ENCODE measurements at regions not wholly inside any gene's neighbourhood (a gene's known extent, or its start where the extent isn't known, plus 50 kb on each side); places are given as distances from the start of the nearest gene placed in this dataset.

GRCh38 chr10:55091691-55092328 lies 290.8 kb upstream of the PCDH15 start:
- DNase-seq (ENCODE audit: insufficient read length, low spot score) (peak; percentile 0), FAIRE-seq (no peak)
- TF ChIP-seq POLR2AphosphoS5 (IDR thresholded peaks at IDR 0.05; ENCODE audit: low read depth, low read length) (no peak), TAF1 (IDR thresholded peaks at IDR 0.05; ENCODE audit: low read depth, low read length) (no peak)

- no peak for TF ChIP-seq POU2F2 (IDR thresholded peaks at IDR 0.05; ENCODE audit: low read depth, low read length)
- TF ChIP-seq POLR2AphosphoS5 (IDR thresholded peaks at IDR 0.05; ENCODE audit: low read depth, low read length), result no peak
- no peak for TF ChIP-seq PAX5 (IDR thresholded peaks at IDR 0.05; ENCODE audit: insufficient read depth, low read length, severe bottlenecking)
- TF ChIP-seq TAF1 (IDR thresholded peaks at IDR 0.05; ENCODE audit: low read depth, low read length), result no peak
- TF ChIP-seq SPI1 (IDR thresholded peaks at IDR 0.05; ENCODE audit: low read depth, low read length), result no peak
- no peak for TF ChIP-seq POLR2A (IDR thresholded peaks at IDR 0.05; ENCODE audit: low read depth, low read length)
- DNase-seq (ENCODE audit: insufficient read length, low spot score) (no peak), FAIRE-seq (no peak)
These were observed 277.1 kb upstream of the PCDH15 start for GRCh38 chr10:55078121-55078520.

- FAIRE-seq, result no peak
- TF ChIP-seq TAF1 (IDR thresholded peaks at IDR 0.05; ENCODE audit: low read depth, low read length) (no peak), SPI1 (IDR thresholded peaks at IDR 0.05; ENCODE audit: low read depth, low read length) (no peak), POU2F2 (IDR thresholded peaks at IDR 0.05; ENCODE audit: low read depth, low read length) (no peak), POLR2A (IDR thresholded peaks at IDR 0.05; ENCODE audit: low read depth, low read length) (no peak), POLR2AphosphoS5 (IDR thresholded peaks at IDR 0.05; ENCODE audit: low read depth, low read length) (no peak), PAX5 (IDR thresholded peaks at IDR 0.05; ENCODE audit: insufficient read depth, low read length, severe bottlenecking) (no peak)
- no peak for DNase-seq (ENCODE audit: insufficient read length, low spot score)
These were observed 264.2 kb upstream of the PCDH15 start for GRCh38 chr10:55065185-55065584.

DNA sequence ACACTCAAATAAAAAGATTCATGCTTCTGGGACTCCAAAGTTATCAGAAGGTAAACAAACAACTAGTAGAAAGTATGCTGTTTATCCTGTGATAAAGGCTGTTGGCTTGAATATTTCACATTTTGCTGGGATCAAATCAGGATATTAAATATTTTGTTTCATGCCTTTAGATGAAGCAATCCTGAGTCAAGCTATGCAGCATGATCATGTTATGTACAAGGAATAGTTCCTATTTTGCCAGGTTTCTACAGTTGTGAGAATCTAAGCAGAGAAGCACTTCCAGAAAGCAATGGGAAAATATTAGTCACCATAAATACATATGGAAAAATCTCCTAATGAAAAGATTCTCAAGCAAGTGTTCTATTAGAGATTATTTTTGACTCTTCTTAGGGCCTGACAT lies 262.8 kb upstream of the PCDH15 start:
- FAIRE-seq, result no peak
- no peak for TF ChIP-seq POLR2A (IDR thresholded peaks at IDR 0.05; ENCODE audit: low read depth, low read length)
- no peak for TF ChIP-seq SPI1 (IDR thresholded peaks at IDR 0.05; ENCODE audit: low read depth, low read length)
- TF ChIP-seq PAX5 (IDR thresholded peaks at IDR 0.05; ENCODE audit: insufficient read depth, low read length, severe bottlenecking), result no peak
- no peak for TF ChIP-seq POU2F2 (IDR thresholded peaks at IDR 0.05; ENCODE audit: low read depth, low read length)
- TF ChIP-seq POLR2AphosphoS5 (IDR thresholded peaks at IDR 0.05; ENCODE audit: low read depth, low read length), result no peak
- TF ChIP-seq TAF1 (IDR thresholded peaks at IDR 0.05; ENCODE audit: low read depth, low read length), result no peak

DNA sequence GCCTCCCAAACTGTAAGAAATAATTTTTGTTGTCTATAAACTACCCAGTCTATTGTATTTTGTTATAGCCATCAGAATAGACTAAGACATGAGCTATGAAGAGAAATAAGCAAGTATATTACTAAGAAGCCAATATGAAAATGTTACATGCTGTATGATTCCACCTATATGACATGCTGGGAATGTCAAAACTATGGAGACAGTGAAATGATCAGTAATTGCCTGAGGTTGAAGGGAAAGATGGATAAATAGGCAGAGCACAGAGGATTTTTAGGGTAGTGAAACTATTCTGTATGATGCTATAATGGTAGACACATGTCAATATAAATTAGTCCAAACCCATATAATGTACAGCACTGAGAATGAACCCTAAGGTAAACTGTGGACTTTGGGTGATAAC lies 261.3 kb upstream of the PCDH15 start:
- TF ChIP-seq TAF1 (IDR thresholded peaks at IDR 0.05; ENCODE audit: low read depth, low read length) (no peak), POU2F2 (IDR thresholded peaks at IDR 0.05; ENCODE audit: low read depth, low read length) (no peak), SPI1 (IDR thresholded peaks at IDR 0.05; ENCODE audit: low read depth, low read length) (no peak), POLR2A (IDR thresholded peaks at IDR 0.05; ENCODE audit: low read depth, low read length) (no peak), PAX5 (IDR thresholded peaks at IDR 0.05; ENCODE audit: insufficient read depth, low read length, severe bottlenecking) (no peak), POLR2AphosphoS5 (IDR thresholded peaks at IDR 0.05; ENCODE audit: low read depth, low read length) (no peak)
- FAIRE-seq (no peak), DNase-seq (ENCODE audit: insufficient read length, low spot score) (no peak)

More for the DNA sequence above, 262.8 kb upstream of the PCDH15 start:
- no peak for DNase-seq (ENCODE audit: insufficient read length, low spot score)

- DNase-seq (ENCODE audit: insufficient read length, low spot score) (no peak), FAIRE-seq (no peak)
- no peak for TF ChIP-seq TAF1 (IDR thresholded peaks at IDR 0.05; ENCODE audit: low read depth, low read length)
- TF ChIP-seq SPI1 (IDR thresholded peaks at IDR 0.05; ENCODE audit: low read depth, low read length), result no peak
- TF ChIP-seq POU2F2 (IDR thresholded peaks at IDR 0.05; ENCODE audit: low read depth, low read length), result no peak
- TF ChIP-seq POLR2A (IDR thresholded peaks at IDR 0.05; ENCODE audit: low read depth, low read length), result no peak
- no peak for TF ChIP-seq PAX5 (IDR thresholded peaks at IDR 0.05; ENCODE audit: insufficient read depth, low read length, severe bottlenecking)
- TF ChIP-seq POLR2AphosphoS5 (IDR thresholded peaks at IDR 0.05; ENCODE audit: low read depth, low read length), result no peak
These were observed 257.8 kb upstream of the PCDH15 start for GRCh38 chr10:55058800-55059199.

GRCh38 chr10:55051515-55051914 lies 250.5 kb upstream of the PCDH15 start:
- TF ChIP-seq PAX5 (IDR thresholded peaks at IDR 0.05; ENCODE audit: insufficient read depth, low read length, severe bottlenecking), result no peak
- no peak for TF ChIP-seq SPI1 (IDR thresholded peaks at IDR 0.05; ENCODE audit: low read depth, low read length)
- TF ChIP-seq POU2F2 (IDR thresholded peaks at IDR 0.05; ENCODE audit: low read depth, low read length), result no peak
- TF ChIP-seq POLR2A (IDR thresholded peaks at IDR 0.05; ENCODE audit: low read depth, low read length), result no peak
- no peak for TF ChIP-seq POLR2AphosphoS5 (IDR thresholded peaks at IDR 0.05; ENCODE audit: low read depth, low read length)
- no peak for TF ChIP-seq TAF1 (IDR thresholded peaks at IDR 0.05; ENCODE audit: low read depth, low read length)
- DNase-seq (ENCODE audit: insufficient read length, low spot score), result no peak
- FAIRE-seq, result no peak

- no peak for FAIRE-seq
- DNase-seq (ENCODE audit: insufficient read length, low spot score), result no peak
- TF ChIP-seq TAF1 (IDR thresholded peaks at IDR 0.05; ENCODE audit: low read depth, low read length) (no peak), SPI1 (IDR thresholded peaks at IDR 0.05; ENCODE audit: low read depth, low read length) (no peak), POLR2AphosphoS5 (IDR thresholded peaks at IDR 0.05; ENCODE audit: low read depth, low read length) (no peak), PAX5 (IDR thresholded peaks at IDR 0.05; ENCODE audit: insufficient read depth, low read length, severe bottlenecking) (no peak), POLR2A (IDR thresholded peaks at IDR 0.05; ENCODE audit: low read depth, low read length) (no peak)
These were observed 247.9 kb upstream of the PCDH15 start for GRCh38 chr10:55048830-55049498.

- TF ChIP-seq POLR2AphosphoS5 (IDR thresholded peaks at IDR 0.05; ENCODE audit: low read depth, low read length) (no peak), POU2F2 (IDR thresholded peaks at IDR 0.05; ENCODE audit: low read depth, low read length) (no peak)
- FAIRE-seq (no peak), DNase-seq (ENCODE audit: insufficient read length, low spot score) (no peak)
These were observed 242.5 kb upstream of the PCDH15 start for GRCh38 chr10:55043540-55043939.

GRCh38 chr10:55033061-55033460 lies 232.0 kb upstream of the PCDH15 start:
- FAIRE-seq (no peak), DNase-seq (ENCODE audit: insufficient read length, low spot score) (no peak)
- TF ChIP-seq TAF1 (IDR thresholded peaks at IDR 0.05; ENCODE audit: low read depth, low read length), result no peak
- TF ChIP-seq POU2F2 (IDR thresholded peaks at IDR 0.05; ENCODE audit: low read depth, low read length), result no peak
- no peak for TF ChIP-seq PAX5 (IDR thresholded peaks at IDR 0.05; ENCODE audit: insufficient read depth, low read length, severe bottlenecking)
- TF ChIP-seq POLR2AphosphoS5 (IDR thresholded peaks at IDR 0.05; ENCODE audit: low read depth, low read length), result no peak
- TF ChIP-seq SPI1 (IDR thresholded peaks at IDR 0.05; ENCODE audit: low read depth, low read length), result no peak
- no peak for TF ChIP-seq POLR2A (IDR thresholded peaks at IDR 0.05; ENCODE audit: low read depth, low read length)
